HFF-Myc (cell line): ENCODE measurements at regions not wholly inside any gene's neighbourhood (a gene's known extent, or its start where the extent isn't known, plus 50 kb on each side); places are given as distances from the start of the nearest gene placed in this dataset.

Source experiments
- DNase-seq: peaks from one replicate; pipeline ENCODE4 v3.0.0-alpha.2; 2011; ENCODE audit warnings: low read depth; ENCODE audit errors: extremely low read depth
- H3K4me3 ChIP-seq: replicated peaks from 2 replicates; pipeline ENCODE4 v1.5.1; 2011; ENCODE audit warnings: low read depth, mild to moderate bottlenecking, control low read depth, low read length
- CTCF ChIP-seq: IDR thresholded peaks from 2 replicates; pipeline ENCODE4 v1.5.1; 2012; ENCODE audit warnings: mild to moderate bottlenecking, low read depth, low read length, control low read depth; ENCODE audit errors: missing control alignments

DNA sequence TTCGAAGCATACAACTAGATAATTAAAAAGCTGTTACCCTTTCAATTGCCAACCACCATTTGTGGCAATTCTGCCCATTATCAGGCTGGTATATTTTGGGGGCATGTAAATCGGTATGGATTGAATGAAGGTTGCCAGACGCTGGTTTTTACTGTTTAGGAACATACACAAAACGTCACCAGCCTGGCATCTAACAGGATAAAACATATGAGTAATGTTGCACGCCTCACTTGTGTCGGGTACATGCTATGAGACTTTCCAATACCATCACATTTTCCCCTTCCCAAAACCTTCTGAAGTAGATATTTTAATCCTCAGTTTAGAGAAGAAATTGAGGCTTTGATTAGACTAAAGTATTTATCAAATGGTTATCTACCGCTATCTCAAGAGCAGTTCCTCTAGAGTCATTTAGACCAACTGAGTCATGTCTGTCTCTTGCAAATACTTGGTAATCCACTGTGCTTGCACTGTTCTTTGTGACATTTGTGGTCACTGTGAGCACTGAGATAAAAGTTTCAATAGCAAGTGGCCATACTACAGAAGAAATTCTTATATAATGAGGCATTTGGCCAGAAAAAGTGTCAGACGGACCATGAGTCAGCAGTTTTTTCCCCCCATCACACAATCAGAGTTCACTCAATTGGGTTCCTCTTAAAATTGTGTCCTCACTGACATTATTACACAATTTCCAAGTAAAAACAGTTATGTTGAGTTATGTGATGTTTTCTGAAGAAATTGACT, 498.7 kb downstream of the NXPH1 start:
- H3K4me3 ChIP-seq: no peak overlapping the region
- TF ChIP-seq CTCF: no peak
- no peak for DNase-seq

- no peak for TF ChIP-seq CTCF
- DNase-seq: no peak
- no peak overlapping the region for H3K4me3 ChIP-seq
Observed at GRCh38 chr7:8932751-8933150, 499.3 kb downstream of the NXPH1 start.

DNA sequence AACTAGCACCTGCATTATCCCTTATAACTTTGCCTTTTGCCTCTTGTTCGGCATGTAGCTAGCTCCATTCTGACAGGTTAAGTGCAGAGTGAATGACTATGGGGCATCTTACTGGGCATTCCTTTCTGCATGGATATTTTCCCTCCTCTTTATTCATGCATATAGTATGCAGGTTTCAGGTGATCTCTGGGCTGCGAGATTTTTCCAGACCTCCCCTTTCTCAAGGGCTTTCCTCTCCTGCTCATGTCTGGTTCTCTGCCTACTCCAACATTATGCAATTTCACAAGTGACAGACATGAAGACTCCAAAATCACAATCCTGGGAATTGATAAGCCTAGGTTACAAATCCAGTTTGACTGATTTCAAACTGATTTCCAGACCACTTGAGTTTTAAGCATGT, 503.8 kb downstream of the NXPH1 start:
- no peak for DNase-seq
- no peak overlapping the region for H3K4me3 ChIP-seq
- no peak for TF ChIP-seq CTCF

- no peak overlapping the region for H3K4me3 ChIP-seq
- TF ChIP-seq CTCF: no peak
- DNase-seq: no peak
Observed at GRCh38 chr7:8938044-8938805, 504.8 kb downstream of the NXPH1 start.

GRCh38 chr7:8939446-8939845, 506.0 kb downstream of the NXPH1 start:
- no peak for TF ChIP-seq CTCF
- no peak overlapping the region for H3K4me3 ChIP-seq

GRCh38 chr7:8963722-8964121, 530.3 kb downstream of the NXPH1 start:
- TF ChIP-seq CTCF: no peak

More at GRCh38 chr7:8939446-8939845, 506.0 kb downstream of the NXPH1 start:
- DNase-seq: no peak

More at GRCh38 chr7:8963722-8964121, 530.3 kb downstream of the NXPH1 start:
- no peak for DNase-seq
- no peak overlapping the region for H3K4me3 ChIP-seq
